ENCODE measurements at regions not wholly inside any gene's neighbourhood (a gene's known extent, or its start where the extent isn't known, plus 50 kb on each side); places are given as distances from the start of the nearest gene placed in this dataset.

GRCh38 chr6:8361259-8361658 lies 74.1 kb downstream of the SLC35B3 start:
- no peak overlapping the region for H3K4me3 Mint-ChIP-seq
- no peak overlapping the region for H3K27ac Mint-ChIP-seq

GRCh38 chr6:8352966-8353340 lies 82.4 kb downstream of the SLC35B3 start:
- DNase-seq (ENCODE audit: low spot score in 2 of 2) (no peak), ATAC-seq (no peak)
- H3K4me1 Mint-ChIP-seq: no peaks in the 10 kb centered on the region
- H3K4me3 Mint-ChIP-seq: no peak overlapping the region
- no peak overlapping the region for H3K27ac Mint-ChIP-seq
- no peaks in the 10 kb centered on the region for H3K36me3 Mint-ChIP-seq
- no peaks in the 10 kb centered on the region for H3K9me3 Mint-ChIP-seq

More at GRCh38 chr6:8361259-8361658, 74.1 kb downstream of the SLC35B3 start:
- H3K4me1 Mint-ChIP-seq: no peaks in the 10 kb centered on the region
- no peaks in the 10 kb centered on the region for H3K36me3 Mint-ChIP-seq
- no peaks in the 10 kb centered on the region for H3K9me3 Mint-ChIP-seq
- ATAC-seq (no peak), DNase-seq (ENCODE audit: low spot score in 2 of 2) (no peak)

GRCh38 chr6:8352335-8352965 lies 82.9 kb downstream of the SLC35B3 start:
- Mint-ChIP-seq H3K4me3 (no peak overlapping the region), H3K36me3 (no peaks in the 10 kb centered on the region), H3K9me3 (no peaks in the 10 kb centered on the region), H3K4me1 (no peaks in the 10 kb centered on the region), H3K27ac (no peak overlapping the region)
- ATAC-seq (no peak), DNase-seq (ENCODE audit: low spot score in 2 of 2) (no peak)

- DNase-seq (ENCODE audit: low spot score in 2 of 2): no peak
- H3K4me1 Mint-ChIP-seq: no peaks in the 10 kb centered on the region
- no peak overlapping the region for H3K27ac Mint-ChIP-seq
- no peaks in the 10 kb centered on the region for H3K36me3 Mint-ChIP-seq
- no peaks in the 10 kb centered on the region for H3K9me3 Mint-ChIP-seq
- ATAC-seq: no peak
- no peak overlapping the region for H3K4me3 Mint-ChIP-seq
Measured at GRCh38 chr6:8343600-8343999, 91.7 kb downstream of the SLC35B3 start.

GRCh38 chr6:8342241-8342819 lies 93.0 kb downstream of the SLC35B3 start:
- Mint-ChIP-seq H3K4me3 (no peak overlapping the region), H3K27ac (no peak overlapping the region), H3K36me3 (no peaks in the 10 kb centered on the region), H3K9me3 (no peaks in the 10 kb centered on the region), H3K4me1 (no peaks in the 10 kb centered on the region)
- DNase-seq (ENCODE audit: low spot score in 2 of 2) (no peak), ATAC-seq (no peak)

- no peaks in the 10 kb centered on the region for H3K4me1 Mint-ChIP-seq
- DNase-seq (ENCODE audit: low spot score in 2 of 2): no peak
- no peaks in the 10 kb centered on the region for H3K36me3 Mint-ChIP-seq
- H3K4me3 Mint-ChIP-seq: no peak overlapping the region
- no peaks in the 10 kb centered on the region for H3K9me3 Mint-ChIP-seq
- no peak overlapping the region for H3K27ac Mint-ChIP-seq
- ATAC-seq: no peak
Measured at GRCh38 chr6:8337147-8337546, 98.2 kb downstream of the SLC35B3 start.

GRCh38 chr6:8336406-8337057 lies 98.8 kb downstream of the SLC35B3 start:
- no peak for ATAC-seq
- no peak overlapping the region for H3K4me3 Mint-ChIP-seq
- H3K4me1 Mint-ChIP-seq: no peaks in the 10 kb centered on the region

GRCh38 chr6:8335896-8336295 lies 99.4 kb downstream of the SLC35B3 start:
- DNase-seq (ENCODE audit: low spot score in 2 of 2) (no peak), ATAC-seq (no peak)
- Mint-ChIP-seq H3K4me3 (no peak overlapping the region), H3K9me3 (no peaks in the 10 kb centered on the region), H3K4me1 (no peaks in the 10 kb centered on the region), H3K27ac (no peak overlapping the region), H3K36me3 (no peaks in the 10 kb centered on the region)

More at GRCh38 chr6:8336406-8337057, 98.8 kb downstream of the SLC35B3 start:
- no peak for DNase-seq (ENCODE audit: low spot score in 2 of 2)
- Mint-ChIP-seq H3K36me3 (no peaks in the 10 kb centered on the region), H3K9me3 (no peaks in the 10 kb centered on the region), H3K27ac (no peak overlapping the region)

- no peak for DNase-seq (ENCODE audit: low spot score in 2 of 2)
- H3K9me3 Mint-ChIP-seq: no peaks in the 10 kb centered on the region
- H3K4me1 Mint-ChIP-seq: no peaks in the 10 kb centered on the region
- H3K27ac Mint-ChIP-seq: no peak overlapping the region
- no peak for ATAC-seq
- no peaks in the 10 kb centered on the region for H3K36me3 Mint-ChIP-seq
- no peak overlapping the region for H3K4me3 Mint-ChIP-seq
Measured at GRCh38 chr6:8335381-8335780, 100.0 kb downstream of the SLC35B3 start.

- DNase-seq (ENCODE audit: low spot score in 2 of 2) (no peak), ATAC-seq (no peak)
- Mint-ChIP-seq H3K36me3 (no peaks in the 10 kb centered on the region), H3K4me1 (no peaks in the 10 kb centered on the region), H3K27ac (no peak overlapping the region), H3K9me3 (no peaks in the 10 kb centered on the region), H3K4me3 (no peak overlapping the region)
Measured at GRCh38 chr6:8334113-8334512, 101.2 kb downstream of the SLC35B3 start.

GRCh38 chr6:8329562-8329961 lies 105.8 kb downstream of the SLC35B3 start:
- Mint-ChIP-seq H3K36me3 (no peaks in the 10 kb centered on the region), H3K4me1 (no peaks in the 10 kb centered on the region), H3K9me3 (no peaks in the 10 kb centered on the region), H3K4me3 (no peak overlapping the region), H3K27ac (no peak overlapping the region)
- DNase-seq (ENCODE audit: low spot score in 2 of 2): no peak
- no peak for ATAC-seq

GRCh38 chr6:8325743-8326142 lies 109.6 kb downstream of the SLC35B3 start:
- no peaks in the 10 kb centered on the region for H3K36me3 Mint-ChIP-seq
- H3K4me1 Mint-ChIP-seq: no peaks in the 10 kb centered on the region
- no peak overlapping the region for H3K27ac Mint-ChIP-seq
- no peak overlapping the region for H3K4me3 Mint-ChIP-seq
- DNase-seq (ENCODE audit: low spot score in 2 of 2): no peak
- no peak for ATAC-seq
- H3K9me3 Mint-ChIP-seq: peaks cover 3% of the 10 kb centered on the region

- Mint-ChIP-seq H3K36me3 (no peaks in the 10 kb centered on the region), H3K4me1 (no peaks in the 10 kb centered on the region), H3K9me3 (peaks cover 3% of the 10 kb centered on the region), H3K27ac (no peak overlapping the region), H3K4me3 (no peak overlapping the region)
- no peak for ATAC-seq
- no peak for DNase-seq (ENCODE audit: low spot score in 2 of 2)
Measured at GRCh38 chr6:8322659-8323058, 112.7 kb downstream of the SLC35B3 start.

GRCh38 chr6:8321671-8322404 lies 113.5 kb downstream of the SLC35B3 start:
- Mint-ChIP-seq H3K4me1 (no peaks in the 10 kb centered on the region), H3K27ac (no peak overlapping the region), H3K9me3 (peaks cover 3% of the 10 kb centered on the region), H3K36me3 (no peaks in the 10 kb centered on the region), H3K4me3 (no peak overlapping the region)
- ATAC-seq (no peak), DNase-seq (ENCODE audit: low spot score in 2 of 2) (no peak)

GRCh38 chr6:8315154-8315553 lies 120.2 kb downstream of the SLC35B3 start:
- Mint-ChIP-seq H3K36me3 (no peaks in the 10 kb centered on the region), H3K4me1 (no peaks in the 10 kb centered on the region), H3K9me3 (peaks cover 11% of the 10 kb centered on the region), H3K27ac (no peak overlapping the region), H3K4me3 (no peak overlapping the region)
- no peak for ATAC-seq
- no peak for DNase-seq (ENCODE audit: low spot score in 2 of 2)

- ATAC-seq (no peak), DNase-seq (ENCODE audit: low spot score in 2 of 2) (no peak)
- Mint-ChIP-seq H3K36me3 (no peaks in the 10 kb centered on the region), H3K4me1 (no peaks in the 10 kb centered on the region), H3K9me3 (peaks cover 4% of the 10 kb centered on the region), H3K4me3 (no peak overlapping the region), H3K27ac (no peak overlapping the region)
Measured at GRCh38 chr6:8301502-8301901, 133.8 kb downstream of the SLC35B3 start.

Data from stimulated activated effector memory CD8-positive, alpha-beta T cell treated with anti-CD3 and anti-CD28 coated beads, Interleukin-12 subunit alpha, Interleukin-12 subunit beta, amount 100 ng/mL, for 72 hours (primary cell).